GM18861 (cell line): ENCODE measurements at regions not wholly inside any gene's neighbourhood (a gene's known extent, or its start where the extent isn't known, plus 50 kb on each side); places are given as distances from the start of the nearest gene placed in this dataset.

ENCODE experiments used
- ATAC-seq: cut with Tn5 transposase; IDR thresholded peaks from one replicate; pipeline ENCODE4 v1.9.1; 2021; ENCODE audit not compliant: unreplicated experiment

GRCh38 chr20:24761220-24762065, 187.6 kb upstream of the CST7 start:
- no peak for ATAC-seq

- no peak for ATAC-seq
Measured at GRCh38 chr20:24762371-24762770, 186.7 kb upstream of the CST7 start.

GRCh38 chr20:24762791-24763350, 186.2 kb upstream of the CST7 start:
- ATAC-seq, result no peak

- no peak for ATAC-seq
Measured at GRCh38 chr20:24763386-24764026, 185.6 kb upstream of the CST7 start.

- ATAC-seq, result no peak
Measured at GRCh38 chr20:24764027-24764793, 184.9 kb upstream of the CST7 start.

- no peak for ATAC-seq
Measured at GRCh38 chr20:24764794-24765202, 184.3 kb upstream of the CST7 start.

- ATAC-seq, result no peak
Measured at GRCh38 chr20:24765316-24766142, 183.5 kb upstream of the CST7 start.

GRCh38 chr20:24766143-24766527, 182.9 kb upstream of the CST7 start:
- ATAC-seq, result no peak

GRCh38 chr20:24766826-24767622, 182.0 kb upstream of the CST7 start:
- ATAC-seq, result no peak

GRCh38 chr20:24767623-24768100, 181.4 kb upstream of the CST7 start:
- ATAC-seq, result no peak

- no peak for ATAC-seq
Measured at GRCh38 chr20:24768201-24768636, 180.8 kb upstream of the CST7 start.

- ATAC-seq, result no peak
Measured at GRCh38 chr20:24768713-24769601, 180.1 kb upstream of the CST7 start.

GRCh38 chr20:24769878-24770627, 179.0 kb upstream of the CST7 start:
- no peak for ATAC-seq

GRCh38 chr20:24770628-24771541, 178.2 kb upstream of the CST7 start:
- no peak for ATAC-seq

- ATAC-seq, result no peak
Measured at GRCh38 chr20:24771542-24772061, 177.5 kb upstream of the CST7 start.

- no peak for ATAC-seq
Measured at GRCh38 chr20:24772667-24773066, 176.4 kb upstream of the CST7 start.

GRCh38 chr20:24773168-24773567, 175.9 kb upstream of the CST7 start:
- no peak for ATAC-seq
